HL-60 (cell line): ENCODE measurements at regions not wholly inside any gene's neighbourhood (a gene's known extent, or its start where the extent isn't known, plus 50 kb on each side); places are given as distances from the start of the nearest gene placed in this dataset.

Experiments
- CTCF ChIP-seq: IDR thresholded peaks from one replicate; pipeline ENCODE4 v1.5.1; 2011; ENCODE audit warnings: low read length, control low read depth, inconsistent platforms; ENCODE audit not compliant: insufficient read depth
- GABPA ChIP-seq: IDR thresholded peaks from 2 replicates; pipeline ENCODE4 v1.6.1; 2012; ENCODE audit warnings: low read depth
- POLR2AphosphoS5 ChIP-seq: IDR thresholded peaks from 2 replicates; pipeline ENCODE4 v1.6.1; 2012; ENCODE audit warnings: low read depth
- REST ChIP-seq: IDR thresholded peaks from 2 replicates; pipeline ENCODE4 v1.6.1; 2012; ENCODE audit warnings: low read depth; ENCODE audit not compliant: insufficient replicate concordance

GRCh38 chr2:8422450-8422800 is 259.4 kb upstream of the ID2 start:
- no peak for TF ChIP-seq POLR2AphosphoS5
- TF ChIP-seq REST, result no peak
- TF ChIP-seq CTCF, result no peak
- TF ChIP-seq GABPA, result no peak
